MCF 10A (cell line): ENCODE measurements at regions not wholly inside any gene's neighbourhood (a gene's known extent, or its start where the extent isn't known, plus 50 kb on each side); places are given as distances from the start of the nearest gene placed in this dataset.

Experiments
- BruUV-seq: library from RNA; stranded (reverse); fragments of 400-500 nt; replicated peaks from 2 replicates; lab custom pipeline; 2021; lab: Mats Ljungman, UMichigan
- CTCF ChIA-PET: fragments of 300-600 bp; sonication (Branson Sonifier 250); formaldehyde crosslinking; extraction: SDS; loops from one replicate; lab custom pipeline; 2021; ENCODE audit warnings: antibody characterized with exemption, inconsistent platforms; lab: Yijun Ruan, JAX
- POLR2A ChIA-PET: fragments of 300-600, 350-650 bp; sonication (Branson Sonifier 250); formaldehyde crosslinking; extraction: SDS; loops from one replicate; lab custom pipeline; 2020; ENCODE audit warnings: antibody characterized with exemption, inconsistent platforms; lab: Yijun Ruan, JAX
- DNase-seq: peaks from one replicate; pipeline ENCODE4 v3.0.0-alpha.2; 2018; ENCODE audit not compliant: unreplicated experiment
- H3K27ac Mint-ChIP-seq: one replicate; pipeline ENCODE4 v1.8.0; 2022; ENCODE audit warnings: mild to moderate bottlenecking, low read depth, mixed read lengths; ENCODE audit not compliant: unreplicated experiment
- H3K27me3 Mint-ChIP-seq: one replicate; pipeline ENCODE4 v1.8.0; 2022; ENCODE audit warnings: mixed read lengths; ENCODE audit not compliant: insufficient read depth, unreplicated experiment
- H3K36me3 Mint-ChIP-seq: one replicate; pipeline ENCODE4 v1.8.0; 2022; ENCODE audit warnings: mild to moderate bottlenecking, moderate library complexity, mixed read lengths; ENCODE audit not compliant: insufficient read depth, unreplicated experiment
- H3K4me1 Mint-ChIP-seq: one replicate; pipeline ENCODE4 v1.8.0; 2022; ENCODE audit warnings: mixed read lengths; ENCODE audit not compliant: insufficient read depth, unreplicated experiment
- H3K4me3 Mint-ChIP-seq: one replicate; pipeline ENCODE4 v1.8.0; 2022; ENCODE audit warnings: mild to moderate bottlenecking, moderate library complexity, mixed read lengths; ENCODE audit not compliant: unreplicated experiment
- H3K9me3 Mint-ChIP-seq: one replicate; pipeline ENCODE4 v1.8.0; 2022; ENCODE audit warnings: mixed read lengths; ENCODE audit not compliant: unreplicated experiment
- intact Hi-C: fragments of 100-400 bp; cut with micrococcal nuclease; formaldehyde crosslinking; loops from 2 replicates; pipeline ENCODE4 v1.14.1; 2022
- TF ChIP-seq, protein P1 (sequence below): fragments of 200-600 bp; IDR thresholded peaks from one replicate; pipeline ENCODE4 v1.8.0; 2022; ENCODE audit warnings: antibody characterized with exemption, mild to moderate bottlenecking; ENCODE audit not compliant: unreplicated experiment

DNA sequence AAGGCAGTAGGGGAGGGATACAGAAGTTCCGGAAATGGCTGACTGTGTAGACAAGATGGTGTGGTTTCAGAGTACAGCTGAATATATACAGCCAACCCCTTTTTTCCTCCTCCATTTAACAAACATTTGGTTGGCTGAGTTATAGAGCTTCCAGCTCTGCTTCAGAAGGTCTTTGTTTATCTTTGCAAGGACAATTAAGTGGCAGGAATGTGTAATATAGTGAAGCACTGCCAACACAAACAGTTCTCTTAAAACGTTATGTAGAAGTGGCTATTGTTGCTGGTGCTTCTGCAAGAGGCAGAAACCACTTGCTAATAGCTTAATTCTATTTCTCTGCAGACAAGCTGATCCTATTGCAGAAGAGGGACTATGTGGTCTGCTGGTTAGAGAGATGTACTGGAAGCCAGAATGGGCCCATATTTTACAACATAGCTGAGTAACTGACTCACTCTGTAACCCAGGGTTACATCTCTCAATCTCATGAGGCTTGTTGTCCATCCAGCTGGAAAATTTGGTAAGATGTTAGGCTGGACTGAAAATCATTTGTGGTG lies 62.7 kb upstream of the OSMR start:
- Mint-ChIP-seq H3K9me3 (peaks cover 6% of the 10 kb centered on the region), H3K27me3 (no peaks in the 10 kb centered on the region), H3K4me3 (no peak overlapping the region), H3K36me3 (no peaks in the 10 kb centered on the region), H3K4me1 (peaks cover 29% of the 10 kb centered on the region), H3K27ac (peak overlapping the region; percentile 54)
- DNase-seq: peak; percentile 85
- TF ChIP-seq, protein P1, sequence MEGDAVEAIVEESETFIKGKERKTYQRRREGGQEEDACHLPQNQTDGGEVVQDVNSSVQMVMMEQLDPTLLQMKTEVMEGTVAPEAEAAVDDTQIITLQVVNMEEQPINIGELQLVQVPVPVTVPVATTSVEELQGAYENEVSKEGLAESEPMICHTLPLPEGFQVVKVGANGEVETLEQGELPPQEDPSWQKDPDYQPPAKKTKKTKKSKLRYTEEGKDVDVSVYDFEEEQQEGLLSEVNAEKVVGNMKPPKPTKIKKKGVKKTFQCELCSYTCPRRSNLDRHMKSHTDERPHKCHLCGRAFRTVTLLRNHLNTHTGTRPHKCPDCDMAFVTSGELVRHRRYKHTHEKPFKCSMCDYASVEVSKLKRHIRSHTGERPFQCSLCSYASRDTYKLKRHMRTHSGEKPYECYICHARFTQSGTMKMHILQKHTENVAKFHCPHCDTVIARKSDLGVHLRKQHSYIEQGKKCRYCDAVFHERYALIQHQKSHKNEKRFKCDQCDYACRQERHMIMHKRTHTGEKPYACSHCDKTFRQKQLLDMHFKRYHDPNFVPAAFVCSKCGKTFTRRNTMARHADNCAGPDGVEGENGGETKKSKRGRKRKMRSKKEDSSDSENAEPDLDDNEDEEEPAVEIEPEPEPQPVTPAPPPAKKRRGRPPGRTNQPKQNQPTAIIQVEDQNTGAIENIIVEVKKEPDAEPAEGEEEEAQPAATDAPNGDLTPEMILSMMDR: no peak
- POLR2A ChIA-PET: interaction anchor here (1.0 to 2.0 kb wide), 7 partner anchors 8 to 341 kb away, joined by 3 to 6 read pairs (median 4); no protein-coding TSS in a partner anchor
- CTCF ChIA-PET: interaction anchor here (0.6 to 5.3 kb wide), 15 partner anchors 10 to 401 kb away, joined by 3 to 45 read pairs (median 3); no protein-coding TSS in a partner anchor
- intact Hi-C loops: no loop called here
- no TSS peak for BruUV-seq

DNA sequence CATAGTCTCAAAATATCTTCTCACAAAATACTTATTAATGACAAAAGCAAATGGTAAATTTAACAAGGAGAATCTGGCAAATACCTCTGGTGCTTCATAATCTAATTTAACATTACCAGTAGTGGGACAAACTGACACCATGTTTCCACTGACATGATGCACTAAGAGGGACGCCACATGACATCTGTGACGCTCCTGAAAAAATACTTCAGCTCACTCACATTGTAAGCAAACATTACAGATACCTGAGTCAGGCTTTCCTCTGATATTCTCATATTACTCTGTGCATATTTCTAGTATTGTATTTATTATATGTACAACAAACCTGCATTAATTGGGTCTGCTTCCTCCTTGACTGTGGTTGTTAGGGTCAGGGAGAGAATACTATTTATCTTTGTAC lies 56.7 kb upstream of the OSMR start:
- no peaks in the 10 kb centered on the region for H3K27me3 Mint-ChIP-seq

DNA sequence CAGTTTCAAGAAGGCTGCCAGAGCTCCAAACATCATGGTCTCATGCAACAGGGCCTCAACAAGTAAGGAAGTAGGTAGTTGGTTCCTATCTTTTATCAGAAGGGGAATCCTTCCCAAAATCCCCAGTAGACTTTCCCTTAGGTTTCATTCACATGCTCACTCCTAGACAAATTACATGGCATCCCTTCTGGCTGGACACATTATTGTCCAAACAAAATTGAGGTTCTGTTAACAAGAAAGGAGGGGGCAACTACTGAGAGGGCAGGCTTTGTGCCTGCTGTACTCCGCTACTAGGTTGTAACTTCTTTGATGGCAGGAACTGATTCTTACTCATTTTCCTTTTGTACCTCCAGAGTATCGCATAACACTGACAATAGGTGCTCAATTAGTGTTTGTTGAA lies 56.0 kb upstream of the OSMR start:
- Mint-ChIP-seq H3K4me3 (no peak overlapping the region), H3K36me3 (no peaks in the 10 kb centered on the region), H3K4me1 (no peaks in the 10 kb centered on the region), H3K9me3 (peaks cover 6% of the 10 kb centered on the region), H3K27ac (no peak overlapping the region), H3K27me3 (no peaks in the 10 kb centered on the region)
- no peak for DNase-seq
- POLR2A ChIA-PET: no interaction called here
- no TSS peak for BruUV-seq
- TF ChIP-seq, protein P1: no peak
- CTCF ChIA-PET: no interaction called here
- intact Hi-C loops: no loop called here

More for the DNA sequence above, 56.7 kb upstream of the OSMR start:
- no peaks in the 10 kb centered on the region for H3K36me3 Mint-ChIP-seq
- intact Hi-C loops: no loop called here
- H3K27ac Mint-ChIP-seq: no peak overlapping the region
- H3K4me3 Mint-ChIP-seq: no peak overlapping the region
- CTCF ChIA-PET: no interaction called here
- no peaks in the 10 kb centered on the region for H3K4me1 Mint-ChIP-seq
- BruUV-seq: no TSS peak
- no peak for DNase-seq
- POLR2A ChIA-PET: no interaction called here
- peaks cover 6% of the 10 kb centered on the region for H3K9me3 Mint-ChIP-seq
- TF ChIP-seq, protein P1: no peak

- intact Hi-C loops: no loop called here
- POLR2A ChIA-PET: no interaction called here
- CTCF ChIA-PET: no interaction called here
- H3K4me1 Mint-ChIP-seq: no peaks in the 10 kb centered on the region
- no peak overlapping the region for H3K4me3 Mint-ChIP-seq
- BruUV-seq: no TSS peak
- no peak overlapping the region for H3K27ac Mint-ChIP-seq
- H3K36me3 Mint-ChIP-seq: no peaks in the 10 kb centered on the region
- H3K9me3 Mint-ChIP-seq: peaks cover 6% of the 10 kb centered on the region
- DNase-seq: no peak
- no peaks in the 10 kb centered on the region for H3K27me3 Mint-ChIP-seq
- TF ChIP-seq, protein P1: no peak
Measured at GRCh38 chr5:38790268-38790667, 55.5 kb upstream of the OSMR start.
